NCI-H146 treated with DMSO at 0.1 percent for 48 hours (cell line): ENCODE measurements at regions not wholly inside any gene's neighbourhood (a gene's known extent, or its start where the extent isn't known, plus 50 kb on each side); places are given as distances from the start of the nearest gene placed in this dataset.
"Not testable (repeated sequence)": the region's sequence is repeated elsewhere in the genome, so short reads cannot be mapped to it uniquely, and the experiment has no call there.

Experiments used
- DNase-seq: peaks from one replicate; lab custom pipeline; 2025; ENCODE audit not compliant: unreplicated experiment; lab: John Stamatoyannopoulos, UW

DNA sequence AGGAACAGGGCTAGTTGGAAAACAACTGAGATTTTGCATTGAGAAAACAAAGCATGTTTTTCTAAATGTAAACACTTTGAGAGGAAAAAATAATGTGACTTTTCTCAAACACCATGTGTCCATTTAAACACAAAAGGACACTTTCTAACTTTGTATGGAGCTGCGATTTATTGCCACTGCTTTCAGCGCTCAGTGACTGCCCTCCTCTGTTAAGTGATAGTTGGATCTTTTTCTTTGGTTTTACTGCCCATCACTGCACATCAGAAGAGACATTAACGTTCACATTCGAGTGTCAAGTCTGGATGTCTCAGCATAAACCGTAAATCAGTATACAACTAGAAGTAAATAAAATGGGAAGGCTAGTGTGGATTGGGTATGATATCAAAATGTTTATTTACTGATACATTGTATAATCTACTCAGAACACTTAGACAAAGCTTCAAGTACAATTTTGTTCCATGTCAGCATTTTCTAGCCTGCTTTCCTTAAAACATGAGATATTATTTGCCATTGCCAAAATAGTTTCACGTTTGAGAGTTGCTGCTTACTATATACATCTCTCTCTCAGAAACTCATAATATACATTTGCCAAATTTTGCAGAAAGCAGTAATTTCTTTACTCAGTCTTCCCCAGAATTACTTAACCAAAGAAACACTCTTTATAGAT is 237.6 kb downstream of the IKZF2 start:
- DNase-seq = no peak

DNA sequence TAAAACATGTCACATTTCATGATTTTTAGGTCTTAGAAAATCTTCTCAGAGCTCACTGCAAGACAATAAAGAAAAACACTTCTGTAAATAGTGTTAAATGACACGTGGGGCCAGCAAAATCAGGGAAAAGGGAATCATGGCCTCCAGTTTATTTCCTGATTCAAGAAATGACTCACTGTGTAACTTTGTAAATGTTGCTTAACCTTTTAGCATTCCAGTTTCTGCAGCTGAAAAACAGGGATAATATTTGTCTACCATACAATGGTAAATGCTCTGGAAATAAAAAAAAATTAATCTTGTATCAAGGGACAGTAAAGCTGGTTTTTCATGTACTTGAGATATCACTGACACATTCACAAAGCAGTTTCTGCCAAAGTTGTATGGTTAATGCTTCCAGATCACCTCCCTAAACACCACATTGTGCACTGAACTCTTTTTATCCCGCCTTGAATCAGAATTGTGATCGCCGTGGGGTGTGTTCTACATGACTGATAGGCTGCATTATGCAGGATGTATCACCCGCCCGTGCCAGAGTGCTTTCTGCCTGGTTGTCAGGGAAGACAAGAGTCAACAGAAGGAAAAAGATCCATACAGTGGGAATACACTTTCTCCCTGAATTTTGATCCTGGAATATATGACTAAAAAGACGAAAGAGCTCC is 238.8 kb downstream of the IKZF2 start:
- DNase-seq = no peak

DNA sequence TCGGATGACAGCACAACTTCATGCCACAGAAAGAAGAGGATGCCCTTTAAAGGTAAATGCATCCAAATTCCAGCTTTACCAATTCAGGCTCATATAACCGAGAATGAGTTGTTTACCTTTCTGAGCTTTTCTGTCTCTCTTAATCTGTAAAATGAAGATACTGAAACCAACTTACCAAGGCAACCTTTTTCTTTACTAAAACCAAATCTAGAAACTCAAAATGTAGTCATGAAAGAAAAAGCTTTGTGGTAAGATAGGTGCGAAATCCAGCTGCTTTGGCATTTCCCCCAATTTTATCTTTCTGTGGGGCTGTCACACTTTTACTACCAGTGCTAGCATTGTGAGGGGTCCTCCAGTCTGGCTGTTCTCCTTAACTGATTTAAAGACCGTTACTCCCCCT is 240.4 kb downstream of the IKZF2 start:
- no peak for DNase-seq

DNA sequence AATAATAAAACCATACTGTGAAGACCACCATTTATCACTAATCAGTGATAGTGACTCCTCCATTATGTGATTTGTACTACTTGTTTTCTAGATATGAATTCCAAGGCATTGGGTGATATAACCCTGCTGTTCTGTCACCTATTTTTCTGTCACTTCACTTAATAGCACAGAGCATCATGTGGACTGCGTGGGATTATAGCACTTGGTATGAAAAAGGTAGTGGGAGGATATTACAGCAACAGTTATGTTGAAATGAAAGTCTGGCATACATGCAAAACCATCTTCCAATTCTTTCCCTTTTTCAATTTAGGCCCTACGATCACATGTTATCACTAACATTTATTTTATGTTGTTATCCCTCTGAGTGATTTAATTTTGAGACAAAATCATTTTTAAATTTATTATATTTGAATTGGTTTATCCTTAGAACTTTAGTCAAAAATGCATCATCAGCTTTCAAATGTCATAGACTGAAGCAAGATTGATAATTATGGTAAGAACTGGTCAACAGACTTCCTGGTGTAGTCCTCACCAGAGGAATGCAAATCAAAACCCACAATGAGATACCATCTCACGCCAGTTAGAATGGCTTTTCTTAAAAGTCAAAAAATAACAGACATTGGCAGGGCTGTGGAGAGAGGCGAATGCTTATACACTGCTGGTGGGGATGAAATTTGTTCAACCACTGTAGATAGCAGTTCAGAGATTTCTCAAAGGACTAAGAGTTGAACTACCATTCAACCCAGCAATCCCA is 242.6 kb downstream of the IKZF2 start:
- no peak for DNase-seq

DNA sequence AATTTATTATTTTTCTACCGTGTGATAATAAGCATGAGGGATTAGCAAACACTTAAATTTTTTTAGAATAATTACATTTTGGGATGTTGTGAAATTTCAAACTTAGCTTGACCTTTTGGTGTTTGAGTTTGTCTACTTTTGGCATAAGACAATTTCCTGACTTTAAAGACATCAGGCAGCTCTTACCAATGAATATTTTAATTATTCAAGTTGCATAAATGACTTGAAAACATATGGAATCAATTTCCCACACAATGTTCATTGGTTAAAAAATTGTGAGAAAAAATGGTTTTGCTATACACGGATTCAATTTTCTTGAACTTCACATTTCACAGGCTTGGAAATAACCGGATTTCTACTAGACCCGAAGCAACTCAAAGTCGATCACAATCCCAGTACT is 243.4 kb downstream of the IKZF2 start:
- no peak for DNase-seq

DNA sequence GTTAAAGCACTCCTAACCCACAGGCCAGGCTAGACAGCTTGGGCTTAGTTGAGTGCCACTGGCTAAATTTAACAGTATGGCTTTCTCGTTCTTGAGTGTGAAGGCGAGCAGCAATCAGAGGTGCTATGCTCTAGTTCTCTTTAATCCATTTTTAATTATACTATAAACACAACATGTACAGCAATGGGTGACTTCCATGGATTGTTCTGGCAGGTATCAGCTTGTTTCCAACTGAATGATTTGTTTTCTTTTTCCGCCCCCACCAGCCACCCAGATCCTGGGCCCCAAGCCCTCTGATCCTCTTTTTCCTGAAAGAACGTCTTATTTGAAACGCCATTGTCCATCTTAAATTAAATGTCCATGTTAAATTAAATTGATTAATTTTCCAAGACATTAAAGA is 244.8 kb downstream of the IKZF2 start:
- no peak for DNase-seq

DNA sequence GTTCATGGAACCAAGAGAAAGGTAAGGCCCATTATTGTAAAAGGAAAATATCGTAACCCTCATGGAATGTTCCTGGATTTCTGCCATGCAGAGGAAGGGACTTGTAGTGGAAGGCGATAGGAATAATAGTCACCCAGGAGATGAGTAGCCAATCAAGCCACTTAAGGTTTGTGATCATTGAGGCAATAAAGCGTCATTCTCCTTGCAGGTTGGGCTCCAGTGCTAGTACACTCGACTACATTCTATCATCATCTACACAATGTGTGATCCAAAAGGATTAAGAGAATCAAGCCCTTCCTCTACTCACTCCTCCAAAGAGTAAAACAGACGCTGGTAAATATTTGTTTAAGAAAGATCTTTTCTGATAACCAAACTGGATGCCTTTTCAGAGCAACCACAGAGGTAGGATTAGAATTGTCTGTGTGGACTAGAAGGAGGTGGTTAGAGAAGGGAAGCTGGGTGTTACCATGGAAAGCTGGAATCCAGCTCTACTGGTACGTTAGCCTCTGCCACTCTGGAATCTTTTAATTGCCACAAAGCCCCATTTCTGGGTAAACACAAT is 245.7 kb downstream of the IKZF2 start:
- peak; percentile 2 for DNase-seq

DNA sequence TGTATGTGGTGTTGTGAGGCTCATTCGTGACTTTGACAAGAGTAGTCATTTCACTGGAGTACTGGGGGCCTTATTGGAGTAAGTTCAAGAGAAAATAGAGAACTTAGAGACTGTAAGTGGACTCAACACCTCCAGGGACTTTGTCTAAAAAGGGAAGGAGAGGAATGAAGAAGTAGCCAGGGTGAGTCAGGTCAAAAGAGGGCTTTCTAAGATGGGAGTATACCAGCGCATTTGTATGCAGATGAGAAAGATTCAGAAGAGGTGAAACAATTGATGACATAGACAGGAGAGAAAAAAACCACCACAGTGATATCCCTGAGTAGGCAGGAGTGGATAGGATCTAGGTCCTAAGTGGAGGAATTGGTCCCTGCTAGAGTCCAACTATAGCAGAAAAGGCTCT is 246.8 kb downstream of the IKZF2 start:
- no peak for DNase-seq

DNA sequence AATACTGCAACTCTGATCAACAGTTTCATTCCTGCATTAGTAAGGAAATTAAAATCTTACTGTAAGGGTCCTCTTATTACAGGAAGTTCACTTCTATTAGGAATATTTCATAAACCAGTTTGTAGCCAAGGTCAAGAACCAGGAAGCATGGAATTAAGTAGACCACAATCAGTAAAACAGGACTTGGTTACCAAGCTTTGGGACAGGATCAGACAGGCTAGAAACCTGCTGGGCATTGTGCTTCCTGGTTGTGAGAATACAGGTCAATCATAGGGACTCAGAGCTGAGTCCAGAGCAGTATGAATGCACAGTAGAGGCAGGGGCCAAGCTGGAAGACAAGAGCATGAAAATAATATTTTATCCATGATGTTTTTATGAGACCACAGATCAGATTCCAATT is 248.0 kb downstream of the IKZF2 start:
- DNase-seq = no peak

DNA sequence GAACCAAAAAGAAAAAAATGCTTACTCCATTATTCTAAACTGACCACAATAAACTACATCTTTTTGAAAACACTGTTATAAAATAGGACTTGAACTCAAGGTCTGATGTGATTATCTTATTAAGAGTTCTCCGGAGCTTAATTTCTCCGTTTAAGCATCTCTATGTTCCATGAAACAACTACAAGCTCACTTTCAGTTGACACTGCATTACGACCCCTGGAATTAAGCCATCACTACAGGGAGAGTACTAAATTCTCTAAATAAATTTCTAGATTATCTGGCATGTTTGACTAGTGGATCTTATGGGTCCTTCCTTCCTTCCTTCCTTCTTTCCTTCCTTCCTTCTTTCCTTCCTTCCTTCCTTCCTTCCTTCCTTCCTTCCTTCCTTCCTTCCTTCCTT is 249.0 kb downstream of the IKZF2 start:
- DNase-seq = no peak

DNA sequence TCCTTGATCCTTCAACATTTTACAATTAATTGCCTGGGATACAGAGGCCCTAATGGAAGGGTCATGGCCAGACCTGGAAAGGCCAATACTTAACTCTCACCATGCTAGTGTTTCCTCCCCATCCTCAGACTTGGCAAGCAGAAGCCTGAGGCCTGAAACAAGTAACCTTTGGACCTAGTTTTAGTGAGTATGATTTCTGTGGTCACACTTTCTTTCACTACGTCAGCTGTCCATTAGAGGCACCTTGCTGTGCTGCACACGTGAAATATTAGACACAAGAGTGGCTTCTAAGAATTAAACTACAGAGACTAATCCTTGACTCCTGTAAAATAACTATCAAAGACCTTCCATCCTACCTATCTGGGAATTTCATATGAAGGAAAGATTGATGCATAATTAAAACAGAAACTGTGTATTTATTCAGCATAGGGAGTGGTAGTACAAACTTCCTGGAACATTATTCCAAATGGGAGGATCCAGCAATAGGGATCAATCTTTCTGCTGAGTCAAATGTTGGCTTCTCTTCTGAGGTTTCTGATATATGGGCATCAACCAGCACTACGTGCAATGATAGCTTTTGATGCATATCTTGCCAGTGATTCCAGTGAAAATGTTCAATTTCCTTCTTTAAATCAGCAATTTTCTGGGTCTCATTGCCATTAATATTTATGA is 249.7 kb downstream of the IKZF2 start:
- no peak for DNase-seq

DNA sequence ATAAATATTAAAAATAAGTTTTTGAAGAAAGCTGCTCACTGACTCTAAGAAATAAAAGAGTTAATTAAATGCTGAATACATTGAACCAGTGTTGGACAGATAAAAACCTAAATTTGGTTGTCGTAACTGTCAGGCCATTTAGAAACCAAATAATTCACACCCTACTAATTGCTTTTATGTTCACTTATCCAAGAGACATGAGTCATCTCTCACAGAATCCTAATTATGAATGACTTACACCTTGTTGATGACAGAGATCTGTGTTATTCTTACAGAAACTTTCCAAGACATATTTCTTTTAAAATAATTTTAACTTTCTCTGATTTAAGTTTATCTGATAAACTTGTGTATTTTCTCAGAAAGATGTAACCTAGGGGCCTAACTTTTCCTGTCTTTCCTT is 250.7 kb downstream of the IKZF2 start:
- no peak for DNase-seq

DNA sequence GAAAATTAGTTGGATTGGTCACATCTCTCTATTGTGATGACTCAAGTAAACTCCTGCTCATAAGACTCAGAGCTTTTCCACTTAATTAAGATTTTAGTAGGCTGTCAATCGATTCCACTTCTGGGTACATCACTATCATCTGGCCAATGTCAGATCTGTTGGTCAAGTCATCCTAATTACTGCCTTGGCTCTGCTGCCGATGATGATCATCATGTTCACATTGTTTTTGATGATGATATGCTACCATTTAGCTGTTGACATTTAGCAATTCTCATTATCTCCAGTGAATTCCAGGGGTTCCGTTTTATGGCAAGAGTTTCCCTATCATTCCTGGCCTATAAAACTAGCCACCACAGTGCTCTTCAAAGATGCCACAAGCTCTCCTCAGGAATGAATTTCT is 253.4 kb downstream of the IKZF2 start:
- no peak for DNase-seq

DNA sequence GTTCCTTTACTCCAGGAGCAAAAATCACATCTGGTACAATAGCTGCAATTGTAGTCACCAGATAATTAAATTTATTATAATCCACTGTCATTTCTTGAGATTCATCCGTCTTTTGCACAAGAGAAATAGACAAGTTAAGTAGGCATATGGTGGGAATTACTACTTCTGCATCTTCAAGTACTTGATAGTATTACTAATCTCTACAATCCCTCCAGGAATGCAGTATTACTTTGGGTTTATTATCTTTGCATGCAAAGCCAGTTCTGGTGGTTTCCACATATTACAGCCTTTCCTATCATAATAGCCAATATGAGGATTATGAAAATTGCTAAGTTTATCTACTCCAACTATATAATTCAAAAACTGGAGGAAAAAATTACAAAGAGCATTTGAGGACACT is 254.1 kb downstream of the IKZF2 start:
- no peak for DNase-seq

DNA sequence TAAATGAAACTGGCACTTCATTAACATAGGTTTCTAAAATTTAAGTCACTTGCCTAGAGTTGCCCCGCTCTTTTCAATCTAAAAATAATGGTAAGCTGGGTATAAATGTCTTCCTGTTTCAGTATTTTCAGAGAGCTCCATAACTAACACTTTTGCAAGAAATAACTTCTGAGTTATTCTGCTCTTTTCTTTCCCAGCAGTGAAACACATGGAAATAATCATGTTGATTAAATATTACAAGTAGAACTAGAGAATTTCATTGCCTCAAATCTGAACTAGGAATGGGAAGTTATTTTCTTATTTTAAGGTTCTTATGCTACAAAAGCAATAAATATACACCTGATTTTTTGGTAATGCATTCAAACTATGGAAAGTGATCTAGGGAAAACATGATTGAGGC is 257.4 kb downstream of the IKZF2 start:
- DNase-seq = no peak

DNA sequence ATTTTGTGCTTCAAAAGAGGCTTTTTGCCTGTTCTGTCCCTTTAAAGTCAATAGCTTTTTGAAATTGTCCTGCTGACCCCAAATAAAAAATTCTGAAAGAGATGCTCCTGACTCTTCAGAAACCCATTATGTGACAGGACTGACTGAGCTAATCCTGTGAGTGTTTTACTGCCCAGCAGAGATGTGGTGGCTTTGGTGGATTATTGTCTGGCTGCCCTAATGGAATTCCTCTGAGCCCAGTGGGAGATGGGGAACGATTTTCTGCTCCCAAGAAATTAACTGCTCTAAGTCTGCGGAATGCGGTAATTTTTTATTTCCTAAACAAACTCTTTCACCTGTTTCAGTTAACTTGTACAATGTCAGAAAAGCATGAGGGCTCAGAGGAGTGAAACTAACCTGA is 258.2 kb downstream of the IKZF2 start:
- no peak for DNase-seq

DNA sequence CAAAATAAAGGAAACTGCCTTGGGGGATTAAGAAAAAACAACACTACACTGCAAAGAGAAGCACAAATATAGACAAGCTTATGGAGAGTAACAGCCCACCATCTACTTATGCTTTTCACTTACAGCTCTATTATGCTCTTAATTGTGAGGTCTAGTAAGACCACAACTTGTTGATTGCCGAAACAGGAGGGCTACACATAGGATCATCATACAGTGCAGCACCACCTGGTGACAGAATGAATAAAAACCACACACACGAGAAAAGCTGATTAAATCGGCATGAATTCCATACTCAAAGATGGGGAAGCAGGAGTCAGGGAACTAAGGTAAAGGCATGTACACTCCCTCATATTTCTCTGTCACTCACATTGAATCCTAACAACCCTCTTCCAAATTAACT is 259.2 kb downstream of the IKZF2 start:
- no peak for DNase-seq

DNA sequence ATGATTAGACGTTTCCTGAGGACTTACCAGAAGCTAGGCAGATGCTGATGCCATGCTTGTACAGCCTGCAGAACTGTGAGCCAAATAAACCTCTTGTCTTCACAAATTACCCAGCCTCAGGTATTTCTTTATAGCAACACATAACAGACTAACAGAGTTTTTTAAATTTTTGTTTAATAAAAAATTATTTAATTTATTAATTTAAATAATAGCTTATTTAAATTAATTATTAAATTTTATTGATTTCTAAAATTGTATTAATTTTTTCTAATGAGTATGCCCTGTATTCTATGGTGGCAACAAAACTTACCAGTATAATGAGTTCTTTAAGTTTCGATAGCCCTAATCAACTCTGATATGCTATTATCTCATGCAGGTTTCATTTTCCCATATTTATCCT is 259.8 kb downstream of the IKZF2 start:
- no peak for DNase-seq

DNA sequence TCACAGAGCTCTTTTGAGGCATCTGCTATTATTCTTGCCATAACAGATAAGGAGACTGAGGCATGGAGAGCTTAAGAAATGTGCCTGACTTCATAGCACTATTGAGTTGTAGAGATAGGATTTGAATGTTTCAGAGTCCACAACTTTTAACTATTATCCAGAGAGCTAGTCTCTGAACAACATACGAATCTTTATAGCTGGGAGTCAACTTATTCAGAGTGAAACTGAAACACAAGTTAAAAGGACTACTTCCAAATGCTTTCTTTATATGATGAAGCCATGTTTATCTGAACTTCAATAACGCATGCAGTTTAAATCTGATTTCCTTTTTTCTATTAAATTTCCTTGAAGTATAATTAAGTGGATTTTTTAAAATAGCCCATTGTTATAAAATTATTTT is 268.8 kb downstream of the IKZF2 start:
- DNase-seq = no peak

DNA sequence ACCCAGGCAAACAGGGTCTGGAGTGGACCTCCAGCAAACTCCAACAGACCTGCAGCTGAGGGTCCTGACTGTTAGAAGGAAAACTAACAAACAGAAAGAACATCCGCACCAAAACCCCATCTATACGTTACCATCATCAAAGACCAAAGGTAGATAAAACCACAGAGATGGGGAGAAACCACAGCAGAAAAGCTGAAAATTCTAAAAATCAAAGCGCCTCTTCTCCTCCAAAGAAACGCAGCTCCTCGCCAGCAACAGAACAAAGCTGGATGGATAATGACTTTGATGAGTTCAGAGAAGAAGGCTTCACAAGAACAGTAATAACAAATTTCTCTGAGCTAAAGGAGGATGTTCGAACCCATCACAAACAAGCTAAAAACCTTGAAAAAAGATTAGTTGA is 274.9 kb downstream of the IKZF2 start:
- not testable (repeated sequence) for DNase-seq

DNA sequence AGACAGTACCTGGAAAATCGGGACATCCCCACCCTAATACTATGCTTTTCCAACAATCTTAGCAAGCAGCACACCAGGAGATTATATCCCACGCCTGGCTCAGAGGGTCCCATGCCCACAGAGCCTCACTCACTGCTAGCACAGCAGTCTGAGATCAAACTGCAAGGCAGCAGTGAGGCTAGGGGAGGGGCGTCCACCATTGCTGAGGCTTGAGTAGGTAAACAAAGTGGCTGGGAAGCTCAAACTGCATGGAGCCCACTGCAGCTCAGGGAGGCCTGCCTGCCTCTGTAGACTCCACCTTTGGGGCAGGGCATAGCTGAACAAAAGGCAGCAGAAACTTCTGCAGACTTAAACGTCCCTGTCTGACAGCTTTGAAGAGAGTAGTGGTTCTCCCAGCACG is 275.5 kb downstream of the IKZF2 start:
- DNase-seq = not testable (repeated sequence)

DNA sequence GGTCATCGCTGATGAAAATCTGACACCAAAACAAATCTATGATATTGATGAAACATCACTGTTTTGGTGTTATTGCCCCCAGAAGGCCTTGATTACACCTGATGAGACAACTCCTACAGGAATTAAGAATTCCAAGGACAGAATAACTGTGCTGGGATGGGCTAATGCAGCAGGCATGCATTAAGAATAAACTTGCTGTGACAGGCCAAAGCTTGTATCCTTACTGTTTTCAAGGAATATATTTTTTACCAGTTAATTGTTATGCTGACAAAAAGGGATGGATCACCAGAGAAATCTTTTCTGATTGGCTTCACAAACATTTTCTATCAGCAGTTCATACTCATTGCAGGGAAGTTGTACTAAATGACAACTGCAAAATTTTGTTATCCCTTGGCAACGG is 278.2 kb downstream of the IKZF2 start:
- DNase-seq = no peak
